Uterus (tissue), 2 donors: ENCODE measurements at regions not wholly inside any gene's neighbourhood (a gene's known extent, or its start where the extent isn't known, plus 50 kb on each side); places are given as distances from the start of the nearest gene placed in this dataset.

Experiments
- POLR2A ChIP-seq, 2 donors: fragments of 450-650 bp; IDR thresholded peaks; one replicate each; pipeline ENCODE4 v1.6.1; 2016; ENCODE audit warnings: antibody characterized with exemption in 2 of 2, mild to moderate bottlenecking in 1 of 2, moderate library complexity in 1 of 2
- TF ChIP-seq, protein P1 (sequence below), 4 experiments: fragments of 200-600 bp in 2 of 4; fragments of 450-650 bp in 2 of 4; sonication (generic) in 2 of 4; IDR thresholded peaks; one replicate each; pipeline ENCODE4 v1.5.1; 2016 to 2019; ENCODE audit warnings: antibody characterized with exemption in 4 of 4, mild to moderate bottlenecking in 2 of 4, moderate library complexity in 1 of 4

GRCh38 chr3:73813692-73814292 is 189.1 kb upstream of the PDZRN3 start:
- TF ChIP-seq, protein P1, sequence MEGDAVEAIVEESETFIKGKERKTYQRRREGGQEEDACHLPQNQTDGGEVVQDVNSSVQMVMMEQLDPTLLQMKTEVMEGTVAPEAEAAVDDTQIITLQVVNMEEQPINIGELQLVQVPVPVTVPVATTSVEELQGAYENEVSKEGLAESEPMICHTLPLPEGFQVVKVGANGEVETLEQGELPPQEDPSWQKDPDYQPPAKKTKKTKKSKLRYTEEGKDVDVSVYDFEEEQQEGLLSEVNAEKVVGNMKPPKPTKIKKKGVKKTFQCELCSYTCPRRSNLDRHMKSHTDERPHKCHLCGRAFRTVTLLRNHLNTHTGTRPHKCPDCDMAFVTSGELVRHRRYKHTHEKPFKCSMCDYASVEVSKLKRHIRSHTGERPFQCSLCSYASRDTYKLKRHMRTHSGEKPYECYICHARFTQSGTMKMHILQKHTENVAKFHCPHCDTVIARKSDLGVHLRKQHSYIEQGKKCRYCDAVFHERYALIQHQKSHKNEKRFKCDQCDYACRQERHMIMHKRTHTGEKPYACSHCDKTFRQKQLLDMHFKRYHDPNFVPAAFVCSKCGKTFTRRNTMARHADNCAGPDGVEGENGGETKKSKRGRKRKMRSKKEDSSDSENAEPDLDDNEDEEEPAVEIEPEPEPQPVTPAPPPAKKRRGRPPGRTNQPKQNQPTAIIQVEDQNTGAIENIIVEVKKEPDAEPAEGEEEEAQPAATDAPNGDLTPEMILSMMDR (IDR thresholded peaks at IDR 0.05): no peak
- TF ChIP-seq POLR2A (IDR thresholded peaks at IDR 0.05): no peak
